GM21447 (cell line): ENCODE measurements at regions not wholly inside any gene's neighbourhood (a gene's known extent, or its start where the extent isn't known, plus 50 kb on each side); places are given as distances from the start of the nearest gene placed in this dataset.
A peak's percentile ranks its signal among the peaks of the same experiment; 100 is the strongest.

Experiments
- ATAC-seq: cut with Tn5 transposase; IDR thresholded peaks from one replicate; pipeline ENCODE4 v1.9.1; 2021; ENCODE audit not compliant: unreplicated experiment

DNA sequence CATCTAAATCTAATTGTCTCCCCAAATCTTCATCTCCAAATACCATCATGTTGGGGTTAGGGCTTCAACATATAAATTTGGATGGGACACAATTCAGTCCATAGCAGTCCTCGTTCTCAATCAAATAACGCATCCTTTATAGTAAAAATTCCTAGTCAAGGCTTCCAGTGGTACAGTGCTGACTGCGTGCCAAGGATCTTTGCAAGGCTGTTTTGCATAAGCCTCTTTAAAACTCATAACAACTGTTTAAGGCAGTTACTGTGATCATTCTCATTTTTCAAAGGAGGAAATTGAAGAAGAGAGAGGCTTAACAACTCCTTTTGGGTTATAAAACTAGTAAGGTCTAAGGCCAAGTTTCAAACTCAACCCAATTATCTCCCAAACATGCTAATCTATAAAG is 666.9 kb downstream of the NYAP2 start:
- ATAC-seq = no peak

- ATAC-seq = no peak
Observed at GRCh38 chr2:226064932-226065570, 665.5 kb downstream of the NYAP2 start.

DNA sequence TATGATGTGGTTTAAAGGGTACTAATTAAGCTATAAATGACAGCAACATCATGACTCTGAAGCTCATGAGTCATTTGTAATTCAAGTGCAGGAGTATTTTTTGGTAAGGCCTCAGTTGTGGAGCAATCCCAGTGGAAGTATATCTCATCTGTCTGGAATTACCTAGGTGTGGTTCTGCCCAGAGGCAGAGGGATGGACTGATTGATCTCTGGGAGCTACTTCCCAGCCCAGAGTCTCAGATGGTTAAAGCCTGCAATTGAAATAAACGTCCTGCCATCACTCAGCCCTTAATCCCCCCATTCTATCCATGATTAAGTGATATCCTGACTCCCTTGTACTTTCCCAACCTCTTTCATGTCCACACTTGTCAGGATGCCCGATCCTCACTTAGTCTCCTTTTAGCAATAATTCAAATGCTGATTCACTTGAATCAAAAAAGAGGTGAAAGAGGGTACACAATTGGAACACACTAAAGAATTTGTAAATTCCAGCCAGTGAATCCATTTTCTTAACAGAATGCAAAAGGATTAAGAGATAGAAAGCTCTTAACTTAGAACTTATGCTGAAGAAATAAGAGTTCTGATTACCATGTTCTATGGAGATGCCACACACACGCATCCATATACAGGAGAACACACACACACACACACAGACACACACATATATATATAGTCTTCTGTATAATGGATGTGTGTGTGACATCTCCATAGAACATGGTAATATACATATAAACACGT is 664.4 kb downstream of the NYAP2 start:
- ATAC-seq = no peak

- no peak for ATAC-seq
Observed at GRCh38 chr2:226059961-226060627, 660.6 kb downstream of the NYAP2 start.

- ATAC-seq = no peak
Observed at GRCh38 chr2:226057914-226058313, 658.4 kb downstream of the NYAP2 start.

- ATAC-seq = no peak
Observed at GRCh38 chr2:226057365-226057764, 657.9 kb downstream of the NYAP2 start.

DNA sequence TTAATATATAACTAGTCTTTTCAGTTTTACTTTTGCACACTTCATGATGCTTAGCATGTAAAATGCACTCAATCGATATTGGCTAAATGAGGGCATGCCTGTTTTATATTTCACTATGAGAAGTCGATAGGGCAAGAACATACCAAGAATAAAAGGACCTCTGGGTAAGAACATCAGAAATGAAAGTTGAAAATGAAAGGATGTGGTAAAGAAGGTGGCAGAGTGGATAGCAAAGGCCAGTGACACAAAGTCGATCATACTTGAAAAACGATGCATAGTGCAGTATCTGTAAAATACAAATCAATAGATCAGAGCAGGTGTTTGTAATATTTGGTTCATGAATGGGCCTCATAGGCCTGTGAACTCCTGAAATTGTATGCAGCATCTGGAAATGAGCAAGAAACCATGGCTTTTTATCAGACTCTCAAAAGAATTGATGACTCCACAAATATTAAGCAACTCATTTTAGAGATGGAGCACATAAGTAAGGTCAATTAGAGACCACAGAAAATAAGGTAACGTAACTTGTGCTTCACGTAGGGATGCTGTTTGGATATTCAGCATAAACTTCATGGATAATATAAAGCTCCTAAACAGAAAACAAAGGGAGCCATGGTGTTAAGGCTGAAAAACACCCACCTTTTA is 653.4 kb downstream of the NYAP2 start:
- ATAC-seq = no peak

DNA sequence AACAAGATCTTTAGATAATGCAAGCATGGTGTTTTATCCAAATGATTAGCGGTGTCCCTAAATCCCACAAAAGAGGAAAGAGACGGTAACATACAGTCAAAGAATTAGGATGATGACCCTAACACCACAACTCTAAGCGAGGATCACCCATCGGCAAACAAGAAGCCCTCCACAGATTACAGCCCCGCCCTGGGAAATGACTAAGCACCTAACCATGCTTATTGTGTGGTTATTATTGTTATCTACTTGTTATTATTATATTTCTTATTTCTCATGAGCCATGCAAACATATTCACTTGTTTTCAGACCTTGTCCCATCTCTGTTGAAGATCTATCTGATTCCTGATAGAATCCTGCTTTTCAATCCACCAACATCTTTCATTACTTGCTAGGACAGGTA is 651.3 kb downstream of the NYAP2 start:
- no peak for ATAC-seq

GRCh38 chr2:226048611-226049010 is 649.1 kb downstream of the NYAP2 start:
- no peak for ATAC-seq

- no peak for ATAC-seq
Observed at GRCh38 chr2:226045080-226045479, 645.6 kb downstream of the NYAP2 start.

DNA sequence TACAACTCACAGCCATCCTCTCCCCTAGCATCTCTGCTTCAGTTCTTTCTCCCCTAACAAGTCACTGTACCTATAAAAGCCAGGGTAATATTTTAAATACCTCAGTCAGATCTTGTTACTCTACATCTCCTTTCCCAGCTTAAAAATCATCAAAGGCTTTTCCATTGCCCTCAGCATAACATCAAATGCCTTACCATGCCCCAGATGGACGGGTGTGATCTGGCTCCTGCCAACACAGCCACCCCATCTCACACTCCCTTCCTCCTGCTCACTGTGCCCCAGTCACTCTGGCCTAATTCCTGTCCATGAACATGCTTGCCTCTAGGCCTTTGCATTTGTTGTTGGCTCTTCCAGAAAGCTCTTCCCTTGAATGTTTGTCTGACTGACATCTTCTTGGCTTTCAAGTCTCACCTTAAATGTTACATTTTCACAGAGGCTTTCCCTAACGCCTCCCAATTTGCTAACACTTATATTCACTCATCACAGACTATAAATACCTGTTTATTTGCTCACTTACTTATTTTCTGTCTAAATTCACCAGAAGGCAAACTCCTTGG is 640.9 kb downstream of the NYAP2 start:
- no peak for ATAC-seq

GRCh38 chr2:226037526-226037925 is 638.0 kb downstream of the NYAP2 start:
- no peak for ATAC-seq

GRCh38 chr2:226031647-226032501 is 632.4 kb downstream of the NYAP2 start:
- no peak for ATAC-seq

- ATAC-seq = peak; percentile 53
Observed at GRCh38 chr2:226030788-226031646, 631.5 kb downstream of the NYAP2 start.

- ATAC-seq = no peak
Observed at GRCh38 chr2:226030369-226030768, 630.9 kb downstream of the NYAP2 start.

DNA sequence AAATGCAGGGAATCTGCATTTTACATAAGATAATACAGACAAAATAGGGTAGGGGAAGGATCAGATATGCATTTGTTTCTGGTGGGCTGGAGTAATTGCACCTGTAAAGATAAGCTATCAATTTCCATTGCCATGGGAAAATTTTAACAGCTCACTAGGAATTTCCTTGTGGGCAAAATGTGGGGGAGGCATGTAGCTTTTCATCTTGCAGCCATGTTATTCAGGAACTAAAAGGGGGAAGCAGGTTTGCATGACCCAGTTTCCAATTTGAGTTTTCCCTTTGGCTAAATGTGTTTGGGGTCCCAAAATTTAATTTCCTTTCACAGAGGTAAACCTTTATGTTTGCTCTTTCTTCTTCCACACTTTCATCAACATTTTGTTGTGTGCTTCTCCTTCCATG is 624.4 kb downstream of the NYAP2 start:
- no peak for ATAC-seq

DNA sequence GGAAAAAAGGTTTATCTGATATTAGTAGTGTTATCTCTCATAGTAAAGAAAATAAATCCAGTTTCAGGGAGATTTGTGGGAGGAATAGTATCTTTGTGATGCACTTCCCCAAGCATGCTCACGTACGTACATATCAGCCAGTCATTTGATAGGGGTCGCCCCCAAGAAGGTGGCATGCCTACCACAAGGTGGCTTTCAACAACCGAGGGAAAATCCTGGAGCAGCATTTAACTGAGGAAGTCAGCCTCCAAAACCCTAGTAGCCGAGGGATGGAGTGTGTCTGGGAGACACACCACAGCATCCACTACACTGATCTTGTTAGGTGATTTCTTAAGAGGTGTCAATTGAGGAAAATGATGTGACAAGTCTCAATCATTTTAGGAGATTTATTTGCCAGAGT is 623.9 kb downstream of the NYAP2 start:
- no peak for ATAC-seq

- ATAC-seq = no peak
Observed at GRCh38 chr2:226020956-226021355, 621.4 kb downstream of the NYAP2 start.

GRCh38 chr2:226020176-226020575 is 620.7 kb downstream of the NYAP2 start:
- no peak for ATAC-seq

- no peak for ATAC-seq
Observed at GRCh38 chr2:226018641-226019040, 619.1 kb downstream of the NYAP2 start.
